Esophagus muscularis mucosa (tissue), 4 donors: ENCODE measurements at regions not wholly inside any gene's neighbourhood (a gene's known extent, or its start where the extent isn't known, plus 50 kb on each side); places are given as distances from the start of the nearest gene placed in this dataset.
"Not testable (repeated sequence)": the region's sequence is repeated elsewhere in the genome, so short reads cannot be mapped to it uniquely, and the experiment has no call there.

Source experiments
- CTCF ChIP-seq, 3 experiments: fragments of 200-600 bp in 2 of 3; fragments of 450-650 bp in 1 of 3; sonication (generic) in 2 of 3; IDR thresholded peaks; one replicate each; pipeline ENCODE4 v1.5.1; 2017 to 2019; ENCODE audit warnings: antibody characterized with exemption in 3 of 3, mild to moderate bottlenecking in 2 of 3, moderate library complexity in 1 of 3
- EP300 ChIP-seq: sonication (generic); formaldehyde crosslinking; IDR thresholded peaks from one replicate; pipeline ENCODE4 v1.6.1; 2017; ENCODE audit warnings: antibody characterized with exemption
- POLR2A ChIP-seq: fragments of 450-650 bp; IDR thresholded peaks from one replicate; pipeline ENCODE4 v1.6.1; 2017; ENCODE audit warnings: antibody characterized with exemption, moderate library complexity, mild to moderate bottlenecking, low read depth

- TF ChIP-seq EP300; CTCF (IDR thresholded peaks at IDR 0.05); POLR2A: not testable (repeated sequence)
These were observed 137.2 kb downstream of the HAUS1 start for GRCh38 chr18:46241393-46241792.
